CD4-positive, alpha-beta T cell (primary cell): ENCODE measurements at regions not wholly inside any gene's neighbourhood (a gene's known extent, or its start where the extent isn't known, plus 50 kb on each side); places are given as distances from the start of the nearest gene placed in this dataset.

Experiments used
- ATAC-seq: fragments of 200-7000 bp; cut with Tn5 transposase; one replicate; pipeline ENCODE4 v1.10.0; 2022; ENCODE audit warnings: mild to moderate bottlenecking; ENCODE audit not compliant: poor library complexity
- CTCF ChIA-PET: fragments of 350-600 bp; sonication (Branson Sonifier 250); formaldehyde crosslinking; loops from one replicate; lab custom pipeline; 2021; ENCODE audit warnings: antibody characterized with exemption, inconsistent platforms; lab: Charles Lee
- POLR2A ChIA-PET: fragments of 350-600 bp; sonication (Branson Sonifier 250); formaldehyde crosslinking; loops from one replicate; lab custom pipeline; 2021; ENCODE audit warnings: antibody characterized with exemption, inconsistent platforms; lab: Charles Lee
- DNase-seq, 14 experiments: peaks; one replicate each; pipeline ENCODE4 v3.0.0-alpha.2; 2013 to 2020; ENCODE audit warnings: mixed read lengths in 2 of 14
- H3K27ac ChIP-seq, 2 donors: one replicate each; pipeline versions ENCODE4 v1.5.1 to v1.7.0; 2013; ENCODE audit warnings: low read length in 2 of 2, low read depth in 1 of 2, mild to moderate bottlenecking in 1 of 2
- H3K27me3 ChIP-seq, 2 experiments: 1 replicate in 1 of 2; 2 replicates in 1 of 2; pipeline versions ENCODE4 v1.6.1 to v1.7.0; 2013; ENCODE audit warnings: low read length in 2 of 2, control low read depth in 1 of 2, mild to moderate bottlenecking in 1 of 2, moderate library complexity in 1 of 2; ENCODE audit not compliant: insufficient read depth in 2 of 2, control insufficient read depth in 1 of 2
- H3K36me3 ChIP-seq: one replicate; pipeline ENCODE4 v1.6.1; 2013; ENCODE audit warnings: low read length, control low read depth; ENCODE audit not compliant: insufficient read depth
- H3K4me1 ChIP-seq: one replicate; pipeline ENCODE4 v1.6.1; 2013; ENCODE audit warnings: low read length, control low read depth; ENCODE audit not compliant: insufficient read depth
- H3K4me3 ChIP-seq: one replicate; pipeline ENCODE4 v1.5.1; 2013; ENCODE audit warnings: mild to moderate bottlenecking, low read length, moderate library complexity
- H3K9me3 ChIP-seq, 2 experiments: 1 replicate in 1 of 2; 2 replicates in 1 of 2; pipeline versions ENCODE4 v1.6.1 to v1.7.0; 2013; ENCODE audit warnings: low read length in 2 of 2, mild to moderate bottlenecking in 2 of 2, control low read depth in 1 of 2, moderate library complexity in 1 of 2; ENCODE audit not compliant: control insufficient read depth in 1 of 2, insufficient read depth in 1 of 2
- H3K27ac Mint-ChIP-seq: one replicate; pipeline ENCODE4 v1.8.0; 2020; ENCODE audit warnings: mixed read lengths
- H3K27me3 Mint-ChIP-seq: one replicate; pipeline ENCODE4 v1.8.0; 2021; ENCODE audit warnings: mixed read lengths
- H3K36me3 Mint-ChIP-seq: one replicate; pipeline ENCODE4 v1.8.0; 2021; ENCODE audit warnings: low read depth, mixed read lengths
- H3K4me1 Mint-ChIP-seq: one replicate; pipeline ENCODE4 v1.8.0; 2021; ENCODE audit warnings: low read depth, mixed read lengths
- H3K4me3 Mint-ChIP-seq: one replicate; pipeline ENCODE4 v1.8.0; 2020; ENCODE audit warnings: mild to moderate bottlenecking, mixed read lengths
- H3K9me3 Mint-ChIP-seq: one replicate; pipeline ENCODE4 v1.8.0; 2020; ENCODE audit warnings: mixed read lengths
- intact Hi-C, 2 experiments: fragments of 100-400 bp; cut with DNase I in 1 of 2; cut with micrococcal nuclease in 1 of 2; formaldehyde crosslinking; loops; one replicate each; pipeline versions ENCODE4 v1.15.1 to v1.9.0; 2023 to 2025; cut with DNase I, micrococcal nuclease
- TF ChIP-seq, protein P1 (sequence below): fragments of 200-600 bp; IDR thresholded peaks from one replicate; pipeline ENCODE4 v1.8.0; 2022; ENCODE audit warnings: antibody characterized with exemption, mild to moderate bottlenecking

DNA sequence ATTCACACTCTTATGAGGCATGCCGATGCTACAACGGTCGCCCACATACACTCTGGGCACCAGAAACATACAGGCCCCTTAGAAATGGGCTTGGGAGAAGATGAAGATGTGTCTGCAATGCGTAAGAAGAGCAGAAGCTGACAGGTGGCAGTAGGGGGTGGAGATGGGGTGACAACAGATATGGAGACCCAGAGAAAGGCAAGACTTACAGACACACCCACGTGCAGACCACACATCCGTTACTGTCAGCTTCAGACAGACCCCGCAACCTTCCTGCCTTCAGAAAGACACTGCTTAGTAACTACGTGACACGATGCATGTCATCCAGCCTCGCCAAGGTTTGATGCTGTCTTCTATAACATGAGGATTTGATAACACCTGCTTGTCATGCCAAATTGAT is 89.5 kb downstream of the ZFP36L2 start:
- POLR2A ChIA-PET = interaction anchor here (0.7 to 32.8 kb wide), 17 partner anchors 8 to 839 kb away, joined by 3 to 1478 read pairs (median 4); partner anchors contain the start of gene ZFP36L2
- CTCF ChIA-PET = interaction anchor here (1.1 to 15.6 kb wide), 8 partner anchors 10 to 87 kb away, joined by 3 to 303 read pairs (median 6); partner anchors contain the start of gene ZFP36L2
- peak; percentile 62 to 95 (median 79) for DNase-seq
- H3K9me3 ChIP-seq = no peaks in the 10 kb centered on the region
- intact Hi-C loops = loop anchor here (1.0 to 5.0 kb wide), 4 partner anchors 21 to 1035 kb away; no protein-coding TSS in a partner anchor
- H3K27me3 ChIP-seq = no peaks in the 10 kb centered on the region
- H3K27me3 Mint-ChIP-seq = no peaks in the 10 kb centered on the region
- H3K27ac Mint-ChIP-seq = peak overlapping the region; percentile 99
- no peaks in the 10 kb centered on the region for H3K36me3 ChIP-seq
- H3K27ac ChIP-seq = peak overlapping the region; percentile 85 to 96
- no peaks in the 10 kb centered on the region for H3K9me3 Mint-ChIP-seq
- TF ChIP-seq, protein P1, sequence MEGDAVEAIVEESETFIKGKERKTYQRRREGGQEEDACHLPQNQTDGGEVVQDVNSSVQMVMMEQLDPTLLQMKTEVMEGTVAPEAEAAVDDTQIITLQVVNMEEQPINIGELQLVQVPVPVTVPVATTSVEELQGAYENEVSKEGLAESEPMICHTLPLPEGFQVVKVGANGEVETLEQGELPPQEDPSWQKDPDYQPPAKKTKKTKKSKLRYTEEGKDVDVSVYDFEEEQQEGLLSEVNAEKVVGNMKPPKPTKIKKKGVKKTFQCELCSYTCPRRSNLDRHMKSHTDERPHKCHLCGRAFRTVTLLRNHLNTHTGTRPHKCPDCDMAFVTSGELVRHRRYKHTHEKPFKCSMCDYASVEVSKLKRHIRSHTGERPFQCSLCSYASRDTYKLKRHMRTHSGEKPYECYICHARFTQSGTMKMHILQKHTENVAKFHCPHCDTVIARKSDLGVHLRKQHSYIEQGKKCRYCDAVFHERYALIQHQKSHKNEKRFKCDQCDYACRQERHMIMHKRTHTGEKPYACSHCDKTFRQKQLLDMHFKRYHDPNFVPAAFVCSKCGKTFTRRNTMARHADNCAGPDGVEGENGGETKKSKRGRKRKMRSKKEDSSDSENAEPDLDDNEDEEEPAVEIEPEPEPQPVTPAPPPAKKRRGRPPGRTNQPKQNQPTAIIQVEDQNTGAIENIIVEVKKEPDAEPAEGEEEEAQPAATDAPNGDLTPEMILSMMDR = no peak
- H3K4me3 ChIP-seq = no peak overlapping the region
- peak overlapping the region; percentile 72 for H3K4me3 Mint-ChIP-seq
- ATAC-seq = peak; percentile 73
- peaks cover 82% of the 10 kb centered on the region for H3K4me1 Mint-ChIP-seq
- no peaks in the 10 kb centered on the region for H3K36me3 Mint-ChIP-seq
- peaks cover 99% of the 10 kb centered on the region for H3K4me1 ChIP-seq

DNA sequence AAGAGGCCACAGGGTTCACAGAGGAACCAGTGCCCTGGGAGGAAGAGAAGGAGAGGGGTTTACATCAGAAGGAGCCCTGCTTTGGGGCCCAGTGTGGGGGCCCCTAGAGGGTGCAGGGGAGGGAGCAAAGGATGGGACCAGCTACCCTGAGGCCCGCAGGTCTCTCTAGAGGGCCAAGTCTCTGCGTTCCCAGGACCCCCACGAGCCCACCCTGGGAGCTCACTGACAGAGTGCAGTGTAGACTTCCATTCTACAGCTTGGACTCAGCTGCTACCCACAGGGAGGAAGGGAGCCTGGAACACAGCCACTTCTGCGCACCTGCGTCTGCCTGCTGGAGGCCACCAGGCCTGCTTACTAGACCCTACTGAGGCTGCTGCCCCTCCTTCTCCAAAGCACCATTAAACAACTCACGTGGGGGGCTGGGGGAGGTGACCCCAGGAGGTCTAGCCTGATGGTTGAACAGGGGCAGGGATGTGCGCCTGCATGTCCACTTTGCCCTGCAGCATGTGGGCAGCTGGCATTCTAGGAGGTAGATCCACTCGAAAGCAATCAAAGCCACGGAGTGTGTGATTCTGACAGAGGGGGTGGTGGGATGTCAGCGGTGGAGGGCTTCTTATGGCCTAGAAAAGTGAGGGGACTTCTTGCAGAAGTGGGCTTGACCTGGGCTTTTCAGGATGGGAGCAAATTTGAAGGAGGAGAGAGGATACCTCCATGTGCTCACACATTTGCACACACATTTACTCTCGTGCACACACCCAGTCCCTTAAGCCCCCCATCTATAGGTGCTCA is 90.2 kb downstream of the ZFP36L2 start:
- Mint-ChIP-seq H3K4me3 (peak overlapping the region; percentile 5), H3K9me3 (no peaks in the 10 kb centered on the region), H3K4me1 (peaks cover 89% of the 10 kb centered on the region), H3K36me3 (no peaks in the 10 kb centered on the region), H3K27ac (peak overlapping the region; percentile 99), H3K27me3 (no peaks in the 10 kb centered on the region)
- H3K4me1 ChIP-seq = peaks cover 99% of the 10 kb centered on the region
- H3K27ac ChIP-seq = peak overlapping the region; percentile 85 to 96
- no peaks in the 10 kb centered on the region for H3K36me3 ChIP-seq
- ChIA-PET POLR2A (interaction anchor here (0.7 to 32.8 kb wide), 15 partner anchors 8 to 838 kb away, joined by 3 to 1478 read pairs (median 5); partner anchors contain the start of gene ZFP36L2), CTCF (interaction anchor here (1.1 to 15.6 kb wide), 8 partner anchors 10 to 87 kb away, joined by 3 to 303 read pairs (median 6); partner anchors contain the start of gene ZFP36L2)
- TF ChIP-seq, protein P1 = peak; percentile 17
- no peak overlapping the region for H3K4me3 ChIP-seq
- intact Hi-C loops = loop anchor here in 1 of 2 experiments (2.0 to 5.0 kb wide), 3 partner anchors 23 to 1034 kb away; no protein-coding TSS in a partner anchor
- ATAC-seq (no peak), DNase-seq (peak in 2 of 14 experiments; percentile 37 to 54)
- H3K9me3 ChIP-seq = no peaks in the 10 kb centered on the region
- H3K27me3 ChIP-seq = no peaks in the 10 kb centered on the region

DNA sequence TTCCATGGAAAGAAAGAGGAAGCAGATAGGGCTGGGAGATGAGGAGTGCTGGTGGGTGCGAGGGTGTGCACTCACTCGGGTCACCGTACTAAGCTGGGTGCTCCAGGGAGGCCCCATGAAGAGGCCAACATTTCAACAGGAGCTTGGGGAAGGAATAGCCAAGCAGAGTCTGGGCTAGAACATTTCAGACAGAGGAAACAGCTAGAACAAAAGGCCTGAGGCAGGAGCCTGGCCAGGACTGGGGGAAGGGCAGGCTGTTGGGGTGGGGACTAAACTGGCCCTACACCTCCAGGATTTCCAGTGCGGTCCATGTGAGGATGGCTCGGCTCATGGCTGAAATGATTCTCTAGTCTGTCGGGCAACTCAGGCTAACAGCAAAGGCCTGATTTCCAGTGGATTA is 90.8 kb downstream of the ZFP36L2 start:
- H3K27me3 Mint-ChIP-seq = no peaks in the 10 kb centered on the region
- H3K9me3 ChIP-seq = no peaks in the 10 kb centered on the region
- H3K36me3 ChIP-seq = peaks cover 2% of the 10 kb centered on the region
- POLR2A ChIA-PET = interaction anchor here (1.4 to 32.8 kb wide), 9 partner anchors 13 to 86 kb away, joined by 4 to 1478 read pairs (median 53); partner anchors contain the start of gene ZFP36L2
- CTCF ChIA-PET = interaction anchor here (1.4 to 15.6 kb wide), 4 partner anchors 9 to 88 kb away, joined by 3 to 303 read pairs (median 9); partner anchors contain the start of gene ZFP36L2
- TF ChIP-seq, protein P1 = no peak
- H3K4me1 ChIP-seq = peaks cover 99% of the 10 kb centered on the region
- no peak overlapping the region for H3K4me3 ChIP-seq
- peak overlapping the region; percentile 17 for H3K4me3 Mint-ChIP-seq
- no peak for ATAC-seq
- no peaks in the 10 kb centered on the region for H3K27me3 ChIP-seq
- no peaks in the 10 kb centered on the region for H3K36me3 Mint-ChIP-seq
- H3K4me1 Mint-ChIP-seq = peaks cover 94% of the 10 kb centered on the region
- intact Hi-C loops = loop anchor here in 1 of 2 experiments (5.0 kb wide), 1 partner anchor 1033 kb away; no protein-coding TSS in a partner anchor
- H3K9me3 Mint-ChIP-seq = no peaks in the 10 kb centered on the region
- DNase-seq = peak in 1 of 14 experiments; percentile 36
- peak overlapping the region; percentile 85 to 96 for H3K27ac ChIP-seq
- peak overlapping the region; percentile 99 for H3K27ac Mint-ChIP-seq
